ENCODE measurements at regions not wholly inside any gene's neighbourhood (a gene's known extent, or its start where the extent isn't known, plus 50 kb on each side); places are given as distances from the start of the nearest gene placed in this dataset.
"Not testable (repeated sequence)": the region's sequence is repeated elsewhere in the genome, so short reads cannot be mapped to it uniquely, and the experiment has no call there.

GRCh38 chr4:66123831-66124413 lies 453.6 kb upstream of the EPHA5 start:
- H3K9me3 ChIP-seq (ENCODE audit: control insufficient read depth, insufficient read depth, low read length): no peaks in the 10 kb centered on the region
- H3K9me2 ChIP-seq (replicated peaks; ENCODE audit: control insufficient read depth, low read length): no peaks in the 10 kb centered on the region
- TF ChIP-seq EZH2phosphoT487 (IDR thresholded peaks at IDR 0.05; ENCODE audit: borderline replicate concordance, low read length) (no peak), CTCF (IDR thresholded peaks at IDR 0.05; ENCODE audit: low read depth, low read length, poor library complexity, severe bottlenecking) (no peak)

GRCh38 chr4:66123190-66123589 lies 452.9 kb upstream of the EPHA5 start:
- H3K4me2 ChIP-seq (ENCODE audit: low read length): no peak overlapping the region
- H3K9me2 ChIP-seq (replicated peaks; ENCODE audit: control insufficient read depth, low read length): no peaks in the 10 kb centered on the region
- no peaks in the 10 kb centered on the region for H3K36me3 ChIP-seq (ENCODE audit: control insufficient read depth, low read length)
- TF ChIP-seq CTCF (IDR thresholded peaks at IDR 0.05; ENCODE audit: low read depth, low read length, poor library complexity, severe bottlenecking) (no peak), EZH2phosphoT487 (IDR thresholded peaks at IDR 0.05; ENCODE audit: borderline replicate concordance, low read length) (no peak)
- no peaks in the 10 kb centered on the region for H3K79me2 ChIP-seq (ENCODE audit: control insufficient read depth, low read length)
- H3K27me3 ChIP-seq (ENCODE audit: control insufficient read depth, low read length): no peaks in the 10 kb centered on the region
- H3K4me3 ChIP-seq (ENCODE audit: low read length): no peak overlapping the region
- no peak overlapping the region for H3K27ac ChIP-seq (ENCODE audit: low read depth, low read length)
- H3F3A ChIP-seq (ENCODE audit: control insufficient read depth, insufficient read depth): no peaks in the 10 kb centered on the region
- H3K9me3 ChIP-seq (ENCODE audit: control insufficient read depth, insufficient read depth, low read length): no peaks in the 10 kb centered on the region
- H3K4me1 ChIP-seq (ENCODE audit: control insufficient read depth, low read length): no peaks in the 10 kb centered on the region
- H4K20me1 ChIP-seq (ENCODE audit: control insufficient read depth, insufficient read depth, low read depth, low read length): no peaks in the 10 kb centered on the region

More at GRCh38 chr4:66123831-66124413, 453.6 kb upstream of the EPHA5 start:
- Histone ChIP-seq H3K27me3 (ENCODE audit: control insufficient read depth, low read length) (no peaks in the 10 kb centered on the region), H4K20me1 (ENCODE audit: control insufficient read depth, insufficient read depth, low read depth, low read length) (no peaks in the 10 kb centered on the region), H3K4me3 (ENCODE audit: low read length) (no peak overlapping the region), H3F3A (ENCODE audit: control insufficient read depth, insufficient read depth) (no peaks in the 10 kb centered on the region), H3K36me3 (ENCODE audit: control insufficient read depth, low read length) (no peaks in the 10 kb centered on the region), H3K4me2 (ENCODE audit: low read length) (no peak overlapping the region), H3K79me2 (ENCODE audit: control insufficient read depth, low read length) (no peaks in the 10 kb centered on the region), H3K4me1 (ENCODE audit: control insufficient read depth, low read length) (no peaks in the 10 kb centered on the region), H3K27ac (ENCODE audit: low read depth, low read length) (no peak overlapping the region)

GRCh38 chr4:66115231-66115630 lies 444.9 kb upstream of the EPHA5 start:
- H3K27me3 ChIP-seq (ENCODE audit: control insufficient read depth, low read length); H3K4me1 ChIP-seq (ENCODE audit: control insufficient read depth, low read length); H3K79me2 ChIP-seq (ENCODE audit: control insufficient read depth, low read length); H3K4me2 ChIP-seq (ENCODE audit: low read length); H3K27ac ChIP-seq (ENCODE audit: low read depth, low read length); H3K9me3 ChIP-seq (ENCODE audit: control insufficient read depth, insufficient read depth, low read length); H3K9me2 ChIP-seq (replicated peaks; ENCODE audit: control insufficient read depth, low read length); H3K36me3 ChIP-seq (ENCODE audit: control insufficient read depth, low read length); H3F3A ChIP-seq (ENCODE audit: control insufficient read depth, insufficient read depth); H4K20me1 ChIP-seq (ENCODE audit: control insufficient read depth, insufficient read depth, low read depth, low read length); H3K4me3 ChIP-seq (ENCODE audit: low read length): not testable (repeated sequence)

DNA sequence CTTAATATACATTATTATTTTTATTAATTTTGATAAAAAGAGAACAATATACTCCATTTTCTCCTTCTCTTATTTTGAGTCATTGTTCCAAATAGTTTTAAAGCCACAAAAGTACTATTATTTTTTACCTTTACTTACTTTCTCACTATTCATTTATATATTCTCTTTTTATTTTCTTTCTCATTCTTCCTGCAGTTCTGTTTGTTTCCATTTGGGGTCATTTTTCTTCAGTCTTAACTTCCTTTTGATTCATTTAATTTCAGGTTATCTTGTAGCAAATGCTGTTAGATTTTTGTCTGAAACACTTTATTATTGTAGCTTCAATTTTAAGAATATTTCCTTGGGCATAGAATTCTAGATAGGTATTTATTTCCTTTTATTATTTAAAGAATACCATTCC lies 438.6 kb upstream of the EPHA5 start:
- Histone ChIP-seq H4K20me1 (ENCODE audit: control insufficient read depth, insufficient read depth, low read depth, low read length) (no peaks in the 10 kb centered on the region), H3K4me3 (ENCODE audit: low read length) (no peak overlapping the region), H3F3A (ENCODE audit: control insufficient read depth, insufficient read depth) (no peaks in the 10 kb centered on the region), H3K27me3 (ENCODE audit: control insufficient read depth, low read length) (no peaks in the 10 kb centered on the region), H3K36me3 (ENCODE audit: control insufficient read depth, low read length) (no peaks in the 10 kb centered on the region), H3K9me2 (replicated peaks; ENCODE audit: control insufficient read depth, low read length) (no peaks in the 10 kb centered on the region), H3K27ac (ENCODE audit: low read depth, low read length) (no peak overlapping the region), H3K79me2 (ENCODE audit: control insufficient read depth, low read length) (no peaks in the 10 kb centered on the region), H3K4me1 (ENCODE audit: control insufficient read depth, low read length) (no peaks in the 10 kb centered on the region), H3K9me3 (ENCODE audit: control insufficient read depth, insufficient read depth, low read length) (no peaks in the 10 kb centered on the region), H3K4me2 (ENCODE audit: low read length) (no peak overlapping the region)
- TF ChIP-seq CTCF (IDR thresholded peaks at IDR 0.05; ENCODE audit: low read depth, low read length, poor library complexity, severe bottlenecking) (no peak), EZH2phosphoT487 (IDR thresholded peaks at IDR 0.05; ENCODE audit: borderline replicate concordance, low read length) (no peak)
